Liver (tissue), 8 donors: ENCODE measurements at regions not wholly inside any gene's neighbourhood (a gene's known extent, or its start where the extent isn't known, plus 50 kb on each side); places are given as distances from the start of the nearest gene placed in this dataset.

ENCODE experiments used
- DNase-seq: peaks from one replicate; pipeline ENCODE4 v3.0.0-alpha.2; 2017; ENCODE audit warnings: low spot score
- H3K27ac ChIP-seq, 2 donors: one replicate each; pipeline ENCODE4 v1.7.0; 2013; ENCODE audit warnings: inconsistent platforms in 2 of 2, low read length in 2 of 2, control low read depth in 1 of 2, low read depth in 1 of 2, mild to moderate bottlenecking in 1 of 2
- H3K27me3 ChIP-seq, 4 donors: one replicate each; pipeline versions ENCODE4 v1.6.1 to v1.7.0; 2013; ENCODE audit warnings: low read length in 3 of 4, inconsistent platforms in 1 of 4, mild to moderate bottlenecking in 1 of 4, moderate library complexity in 1 of 4; ENCODE audit not compliant: control insufficient read depth in 4 of 4, insufficient read depth in 4 of 4
- H3K36me3 ChIP-seq, 4 donors: one replicate each; pipeline versions ENCODE4 v1.6.1 to v1.7.0; 2013; ENCODE audit warnings: low read length in 3 of 4, mild to moderate bottlenecking in 3 of 4, low read depth in 1 of 4, moderate library complexity in 1 of 4; ENCODE audit not compliant: control insufficient read depth in 4 of 4, insufficient read depth in 3 of 4
- H3K4me1 ChIP-seq, 4 donors: one replicate each; pipeline versions ENCODE4 v1.6.1 to v1.7.0; 2013; ENCODE audit warnings: low read length in 3 of 4, mild to moderate bottlenecking in 3 of 4, moderate library complexity in 1 of 4; ENCODE audit not compliant: control insufficient read depth in 4 of 4, insufficient read depth in 4 of 4
- H3K4me3 ChIP-seq, 3 donors: one replicate each; pipeline versions ENCODE4 v1.6.1 to v1.7.0; 2013; ENCODE audit warnings: low read length in 3 of 3, control low read depth in 1 of 3, low read depth in 1 of 3, mild to moderate bottlenecking in 1 of 3
- H3K9ac ChIP-seq, 2 donors: one replicate each; pipeline ENCODE4 v1.7.0; 2013; ENCODE audit warnings: low read length in 2 of 2, mild to moderate bottlenecking in 2 of 2, moderate library complexity in 2 of 2, control low read depth in 1 of 2, low read depth in 1 of 2
- H3K9me3 ChIP-seq, 4 donors: one replicate each; pipeline versions ENCODE4 v1.6.1 to v1.7.0; 2013; ENCODE audit warnings: low read length in 3 of 4; ENCODE audit not compliant: control insufficient read depth in 4 of 4
- CTCF ChIP-seq: fragments of 150-350 bp; IDR thresholded peaks from 2 replicates; pipeline ENCODE4 v1.5.1; 2017; ENCODE audit warnings: improper control_type of control experiment, low read depth, low read length; ENCODE audit not compliant: missing input control
- EGR1 ChIP-seq, 2 donors: IDR thresholded peaks; 2 replicates each; pipeline ENCODE4 v1.6.1; 2016 to 2018; ENCODE audit warnings: antibody characterized with exemption in 2 of 2, low read depth in 2 of 2
- FOXA2 ChIP-seq: IDR thresholded peaks from 2 replicates; pipeline ENCODE4 v1.6.1; 2016; ENCODE audit warnings: antibody characterized with exemption
- GABPA ChIP-seq, 2 donors: IDR thresholded peaks in 1 of 2; conservative IDR thresholded peaks in 1 of 2; 2 replicates each; pipeline ENCODE4 v1.6.1; 2016; ENCODE audit warnings: antibody characterized with exemption in 2 of 2, mild to moderate bottlenecking in 1 of 2, moderate library complexity in 1 of 2
- HNF4A ChIP-seq, 2 donors: conservative IDR thresholded peaks; 2 replicates each; pipeline ENCODE4 v1.6.1; 2016; ENCODE audit warnings: antibody characterized with exemption in 2 of 2, mild to moderate bottlenecking in 2 of 2
- HNF4G ChIP-seq: IDR thresholded peaks from 2 replicates; pipeline ENCODE4 v1.6.1; 2016; ENCODE audit warnings: antibody characterized with exemption
- JUND ChIP-seq, 2 donors: IDR thresholded peaks; 2 replicates each; pipeline ENCODE4 v1.6.1; 2016; ENCODE audit warnings: antibody characterized with exemption in 2 of 2
- MAX ChIP-seq: IDR thresholded peaks from 2 replicates; pipeline ENCODE4 v1.6.1; 2016; ENCODE audit warnings: antibody characterized with exemption
- NR2F2 ChIP-seq: IDR thresholded peaks from 2 replicates; pipeline ENCODE4 v1.6.1; 2016; ENCODE audit warnings: antibody characterized with exemption
- RAD21 ChIP-seq, 2 donors: IDR thresholded peaks; 2 replicates each; pipeline ENCODE4 v1.6.1; 2016; ENCODE audit warnings: antibody characterized with exemption in 2 of 2, mild to moderate bottlenecking in 2 of 2
- REST ChIP-seq: IDR thresholded peaks from 2 replicates; pipeline ENCODE4 v1.6.1; 2016; ENCODE audit warnings: antibody characterized with exemption, mild to moderate bottlenecking
- RXRA ChIP-seq, 2 donors: IDR thresholded peaks; 2 replicates each; pipeline ENCODE4 v1.6.1; 2017 to 2018; ENCODE audit warnings: antibody characterized with exemption in 2 of 2, mild to moderate bottlenecking in 1 of 2
- YY1 ChIP-seq: IDR thresholded peaks from 2 replicates; pipeline ENCODE4 v1.6.1; 2016; ENCODE audit warnings: antibody characterized with exemption, mild to moderate bottlenecking
- WGBS: extraction: QIAGEN DNeasy Blood & Tissue Kit; methylation state at CpG from one replicate; pipeline ENCODE4 v1.1.7; 2013; 5-methylcytosine and 5-hydroxymethylcytosine counted together
- donor health status: healthy.
- donor health status: healthy.
- donor health status: healthy.
- donor health status: healthy.
- donor health status: healthy.

GRCh38 chr2:200086911-200087310, 131.5 kb downstream of the MAIP1 start:
- Histone ChIP-seq H3K36me3 (no peaks in the 10 kb centered on the region), H3K27me3 (no peaks in the 10 kb centered on the region), H3K4me3 (no peak overlapping the region), H3K9me3 (no peaks in the 10 kb centered on the region), H3K4me1 (no peaks in the 10 kb centered on the region), H3K27ac (no peak overlapping the region), H3K9ac (no peak overlapping the region)
- TF ChIP-seq CTCF (no peak), FOXA2 (no peak), EGR1 (IDR thresholded peaks at IDR 0.05; ENCODE audit: low read depth in 2 of 2) (no peak), HNF4G (no peak)
- 86% methylated on average over 9 of the region's 9 CpGs for WGBS
- DNase-seq, result no peak

GRCh38 chr2:200087451-200087850, 132.1 kb downstream of the MAIP1 start:
- no peak for DNase-seq
- Histone ChIP-seq H3K4me3 (no peak overlapping the region), H3K9ac (no peak overlapping the region), H3K27ac (no peak overlapping the region), H3K4me1 (no peaks in the 10 kb centered on the region), H3K9me3 (no peaks in the 10 kb centered on the region), H3K36me3 (no peaks in the 10 kb centered on the region), H3K27me3 (no peaks in the 10 kb centered on the region)
- no peak for TF ChIP-seq JUND (IDR thresholded peaks at IDR 0.05)
- TF ChIP-seq MAX, result no peak
- no peak for TF ChIP-seq RXRA (IDR thresholded peaks at IDR 0.05)
- no peak for TF ChIP-seq REST
- TF ChIP-seq FOXA2, result no peak
- TF ChIP-seq NR2F2, result no peak
- 77% methylated on average over 5 of the region's 5 CpGs for WGBS

- DNase-seq, result no peak
- no peak for TF ChIP-seq GABPA (IDR thresholded peaks at IDR 0.05 in 1 of 2, conservative IDR thresholded peaks at IDR 0.05 in 1 of 2)
- no peak for TF ChIP-seq JUND (IDR thresholded peaks at IDR 0.05)
- TF ChIP-seq RXRA (IDR thresholded peaks at IDR 0.05), result no peak
- no peak for TF ChIP-seq HNF4A (conservative IDR thresholded peaks at IDR 0.05)
- TF ChIP-seq EGR1 (IDR thresholded peaks at IDR 0.05; ENCODE audit: low read depth in 2 of 2), result no peak
- no peak for TF ChIP-seq RAD21 (IDR thresholded peaks at IDR 0.05)
- TF ChIP-seq YY1, result no peak
- Histone ChIP-seq H3K9ac (no peak overlapping the region), H3K9me3 (no peaks in the 10 kb centered on the region), H3K36me3 (no peaks in the 10 kb centered on the region), H3K27me3 (no peaks in the 10 kb centered on the region), H3K27ac (no peak overlapping the region), H3K4me3 (no peak overlapping the region), H3K4me1 (no peaks in the 10 kb centered on the region)
- WGBS, result 88% methylated on average over 6 of the region's 6 CpGs
These were observed 133.8 kb downstream of the MAIP1 start for GRCh38 chr2:200089040-200089755.
